B cell (primary cell): ENCODE measurements at regions not wholly inside any gene's neighbourhood (a gene's known extent, or its start where the extent isn't known, plus 50 kb on each side); places are given as distances from the start of the nearest gene placed in this dataset.

ENCODE experiments used
- EZH2 ChIP-seq: IDR thresholded peaks from 2 replicates; pipeline ENCODE4 v1.6.1; 2012; ENCODE audit warnings: borderline replicate concordance, low read depth, mild to moderate bottlenecking, moderate library complexity, low read length; ENCODE audit not compliant: insufficient read depth, poor library complexity, severe bottlenecking
- TF ChIP-seq, protein P1 (sequence below): fragments of 200-600 bp; IDR thresholded peaks from one replicate; pipeline ENCODE4 v1.8.0; 2022; ENCODE audit warnings: antibody characterized with exemption, mild to moderate bottlenecking

DNA sequence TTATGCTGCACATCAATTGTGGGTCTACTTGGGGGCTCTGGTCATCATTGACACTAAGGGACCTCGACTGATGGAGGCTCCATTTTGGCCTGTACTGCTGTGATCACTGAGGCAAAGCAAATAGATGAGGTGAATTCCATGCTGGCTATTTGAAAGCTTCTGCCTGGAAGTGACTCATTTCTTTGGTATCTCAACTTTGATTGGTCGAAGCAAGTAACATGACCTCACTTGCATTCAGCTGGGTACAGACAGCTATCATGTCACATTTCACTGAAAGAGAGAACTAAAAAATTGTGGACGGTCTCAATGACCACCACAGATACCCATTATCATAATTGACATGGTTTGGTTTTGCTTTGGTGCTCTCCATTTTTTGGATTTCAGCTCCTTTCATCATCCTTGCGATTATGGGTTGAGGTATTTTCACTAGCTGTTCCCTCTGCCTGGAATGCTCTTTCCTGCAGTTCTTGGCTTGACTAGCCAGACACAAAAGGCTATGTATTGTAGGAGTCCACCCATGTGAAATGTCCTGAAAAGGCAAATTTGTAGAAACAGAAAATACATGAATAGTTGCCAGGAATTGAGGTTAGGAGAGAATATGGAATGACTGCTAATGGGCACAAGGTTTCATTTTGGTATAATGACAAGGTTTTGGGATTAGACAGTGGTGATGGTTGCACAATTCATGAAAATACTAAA, 369.2 kb upstream of the LCORL start:
- TF ChIP-seq EZH2, result no peak
- TF ChIP-seq, protein P1, sequence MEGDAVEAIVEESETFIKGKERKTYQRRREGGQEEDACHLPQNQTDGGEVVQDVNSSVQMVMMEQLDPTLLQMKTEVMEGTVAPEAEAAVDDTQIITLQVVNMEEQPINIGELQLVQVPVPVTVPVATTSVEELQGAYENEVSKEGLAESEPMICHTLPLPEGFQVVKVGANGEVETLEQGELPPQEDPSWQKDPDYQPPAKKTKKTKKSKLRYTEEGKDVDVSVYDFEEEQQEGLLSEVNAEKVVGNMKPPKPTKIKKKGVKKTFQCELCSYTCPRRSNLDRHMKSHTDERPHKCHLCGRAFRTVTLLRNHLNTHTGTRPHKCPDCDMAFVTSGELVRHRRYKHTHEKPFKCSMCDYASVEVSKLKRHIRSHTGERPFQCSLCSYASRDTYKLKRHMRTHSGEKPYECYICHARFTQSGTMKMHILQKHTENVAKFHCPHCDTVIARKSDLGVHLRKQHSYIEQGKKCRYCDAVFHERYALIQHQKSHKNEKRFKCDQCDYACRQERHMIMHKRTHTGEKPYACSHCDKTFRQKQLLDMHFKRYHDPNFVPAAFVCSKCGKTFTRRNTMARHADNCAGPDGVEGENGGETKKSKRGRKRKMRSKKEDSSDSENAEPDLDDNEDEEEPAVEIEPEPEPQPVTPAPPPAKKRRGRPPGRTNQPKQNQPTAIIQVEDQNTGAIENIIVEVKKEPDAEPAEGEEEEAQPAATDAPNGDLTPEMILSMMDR, result no peak
